GM12801 (cell line): ENCODE measurements at regions not wholly inside any gene's neighbourhood (a gene's known extent, or its start where the extent isn't known, plus 50 kb on each side); places are given as distances from the start of the nearest gene placed in this dataset.

Source experiments
- CTCF ChIP-seq: IDR thresholded peaks from one replicate; pipeline ENCODE4 v1.5.1; 2011; ENCODE audit warnings: control low read depth; ENCODE audit not compliant: insufficient read length; ENCODE audit errors: extremely low read depth

- TF ChIP-seq CTCF = no peak
Measured at GRCh38 chr13:103537616-103538015, 471.4 kb upstream of the SLC10A2 start.

- no peak for TF ChIP-seq CTCF
Measured at GRCh38 chr13:103531278-103531677, 465.1 kb upstream of the SLC10A2 start.

GRCh38 chr13:103528437-103528836 is 462.2 kb upstream of the SLC10A2 start:
- no peak for TF ChIP-seq CTCF

- no peak for TF ChIP-seq CTCF
Measured at GRCh38 chr13:103525530-103525929, 459.3 kb upstream of the SLC10A2 start.

- TF ChIP-seq CTCF = no peak
Measured at GRCh38 chr13:103523858-103524257, 457.6 kb upstream of the SLC10A2 start.

GRCh38 chr13:103521532-103521931 is 455.3 kb upstream of the SLC10A2 start:
- TF ChIP-seq CTCF = no peak

GRCh38 chr13:103517768-103518102 is 451.5 kb upstream of the SLC10A2 start:
- no peak for TF ChIP-seq CTCF
